ENCODE measurements at regions not wholly inside any gene's neighbourhood (a gene's known extent, or its start where the extent isn't known, plus 50 kb on each side); places are given as distances from the start of the nearest gene placed in this dataset.
"Not testable (repeated sequence)": the region's sequence is repeated elsewhere in the genome, so short reads cannot be mapped to it uniquely, and the experiment has no call there.

- Mint-ChIP-seq H3K36me3 (ENCODE audit: insufficient read depth) (no peaks in the 10 kb centered on the region), H3K9me3 (ENCODE audit: low read depth) (no peaks in the 10 kb centered on the region), H3K4me3 (ENCODE audit: low read depth) (no peak overlapping the region), H3K4me1 (ENCODE audit: low read depth) (peaks cover 4% of the 10 kb centered on the region), H3K27ac (no peak overlapping the region), H3K27me3 (no peaks in the 10 kb centered on the region)
- DNase-seq (ENCODE audit: low spot score, unreplicated experiment) = no peak
- TF ChIP-seq CTCF (IDR thresholded peaks at IDR 0.05; ENCODE audit: unreplicated experiment) = no peak
These were observed 572.5 kb downstream of the POM121L12 start for GRCh38 chr7:53607961-53608360.

DNA sequence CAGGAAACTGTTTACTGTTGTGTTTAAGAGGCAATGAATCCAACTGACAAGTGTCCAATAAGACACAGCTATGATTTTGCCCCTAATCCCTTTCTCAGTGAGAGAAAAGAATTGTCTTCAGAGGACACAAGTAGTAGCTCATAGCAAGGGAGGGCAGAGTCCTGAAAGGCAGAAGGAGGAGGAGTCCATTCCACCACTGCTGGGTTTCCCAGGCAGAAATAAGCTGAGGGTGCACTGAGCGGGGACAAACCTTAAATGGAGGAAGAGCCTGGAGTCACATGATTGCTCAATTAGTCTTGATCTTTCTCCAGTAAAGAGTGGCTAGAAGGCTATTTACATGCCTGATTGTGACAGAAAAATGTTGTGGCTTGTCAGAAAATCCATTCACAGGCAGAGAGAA, 573.8 kb downstream of the POM121L12 start:
- no peak for TF ChIP-seq CTCF (IDR thresholded peaks at IDR 0.05; ENCODE audit: unreplicated experiment)
- no peak for DNase-seq (ENCODE audit: low spot score, unreplicated experiment)
- Mint-ChIP-seq H3K27ac (peak overlapping the region; percentile 40), H3K9me3 (ENCODE audit: low read depth) (no peaks in the 10 kb centered on the region), H3K4me1 (ENCODE audit: low read depth) (peaks cover 4% of the 10 kb centered on the region), H3K36me3 (ENCODE audit: insufficient read depth) (no peaks in the 10 kb centered on the region), H3K4me3 (ENCODE audit: low read depth) (no peak overlapping the region), H3K27me3 (no peaks in the 10 kb centered on the region)

- no peak overlapping the region for H3K4me3 Mint-ChIP-seq (ENCODE audit: low read depth)
- no peak for DNase-seq (ENCODE audit: low spot score, unreplicated experiment)
- H3K9me3 Mint-ChIP-seq (ENCODE audit: low read depth) = no peaks in the 10 kb centered on the region
- no peak for TF ChIP-seq CTCF (IDR thresholded peaks at IDR 0.05; ENCODE audit: unreplicated experiment)
- no peaks in the 10 kb centered on the region for H3K36me3 Mint-ChIP-seq (ENCODE audit: insufficient read depth)
- H3K27ac Mint-ChIP-seq = no peak overlapping the region
- no peaks in the 10 kb centered on the region for H3K27me3 Mint-ChIP-seq
- peaks cover 4% of the 10 kb centered on the region for H3K4me1 Mint-ChIP-seq (ENCODE audit: low read depth)
These were observed 575.6 kb downstream of the POM121L12 start for GRCh38 chr7:53611043-53611442.

DNA sequence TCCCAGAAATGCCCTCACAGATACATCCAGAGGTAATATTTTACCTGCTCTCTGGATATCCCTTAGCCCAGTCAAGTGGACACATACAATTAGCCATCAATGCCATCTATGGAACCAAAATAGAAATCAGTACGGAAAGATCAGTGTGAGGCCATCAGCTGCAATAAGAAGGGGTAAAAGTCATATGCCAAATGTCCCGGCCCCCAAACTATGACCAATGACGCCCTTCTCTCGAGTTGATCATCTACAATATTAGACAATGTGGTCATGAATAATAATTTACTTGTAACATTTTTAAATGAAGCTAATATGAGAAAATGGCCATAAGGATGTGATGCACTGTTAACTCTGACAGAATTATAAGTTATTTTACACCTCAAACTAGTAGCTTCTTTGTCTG, 588.9 kb downstream of the POM121L12 start:
- no peaks in the 10 kb centered on the region for H3K27me3 Mint-ChIP-seq
- H3K4me1 Mint-ChIP-seq (ENCODE audit: low read depth) = peaks cover 18% of the 10 kb centered on the region
- H3K36me3 Mint-ChIP-seq (ENCODE audit: insufficient read depth) = no peaks in the 10 kb centered on the region
- peaks cover 10% of the 10 kb centered on the region for H3K9me3 Mint-ChIP-seq (ENCODE audit: low read depth)
- H3K27ac Mint-ChIP-seq = no peak overlapping the region
- no peak for TF ChIP-seq CTCF (IDR thresholded peaks at IDR 0.05; ENCODE audit: unreplicated experiment)
- no peak overlapping the region for H3K4me3 Mint-ChIP-seq (ENCODE audit: low read depth)
- no peak for DNase-seq (ENCODE audit: low spot score, unreplicated experiment)

GRCh38 chr7:53628775-53629174, 593.3 kb downstream of the POM121L12 start:
- no peaks in the 10 kb centered on the region for H3K36me3 Mint-ChIP-seq (ENCODE audit: insufficient read depth)

GRCh38 chr7:53635251-53635650, 599.8 kb downstream of the POM121L12 start:
- not testable (repeated sequence) for DNase-seq (ENCODE audit: low spot score, unreplicated experiment); H3K9me3 Mint-ChIP-seq (ENCODE audit: low read depth); H3K4me3 Mint-ChIP-seq (ENCODE audit: low read depth); H3K36me3 Mint-ChIP-seq (ENCODE audit: insufficient read depth); H3K27me3 Mint-ChIP-seq; H3K27ac Mint-ChIP-seq; H3K4me1 Mint-ChIP-seq (ENCODE audit: low read depth)

More at GRCh38 chr7:53628775-53629174, 593.3 kb downstream of the POM121L12 start:
- TF ChIP-seq CTCF (IDR thresholded peaks at IDR 0.05; ENCODE audit: unreplicated experiment) = no peak
- Mint-ChIP-seq H3K27ac (no peak overlapping the region), H3K4me1 (ENCODE audit: low read depth) (peaks cover 6% of the 10 kb centered on the region), H3K4me3 (ENCODE audit: low read depth) (no peak overlapping the region), H3K27me3 (no peaks in the 10 kb centered on the region), H3K9me3 (ENCODE audit: low read depth) (no peaks in the 10 kb centered on the region)
- no peak for DNase-seq (ENCODE audit: low spot score, unreplicated experiment)

Measured in progenitor cell of endocrine pancreas (in vitro differentiated cells).